SU-DHL-6 (cell line): ENCODE measurements at regions not wholly inside any gene's neighbourhood (a gene's known extent, or its start where the extent isn't known, plus 50 kb on each side); places are given as distances from the start of the nearest gene placed in this dataset.

ENCODE experiments used
- CTCF ChIP-seq: fragments of 200-600 bp; sonication (generic); IDR thresholded peaks from one replicate; pipeline ENCODE4 v1.5.1; 2017; ENCODE audit warnings: antibody characterized with exemption, mild to moderate bottlenecking, low read length, moderate library complexity; ENCODE audit not compliant: insufficient read depth, poor library complexity, severe bottlenecking
- EZH2phosphoT487 ChIP-seq: fragments of 200-600 bp; sonication (generic), shearing (Covaris generic); conservative IDR thresholded peaks from 2 replicates; pipeline ENCODE4 v1.6.1; 2018; ENCODE audit warnings: mild to moderate bottlenecking, antibody characterized with exemption, low read length, moderate library complexity, mixed read lengths

DNA sequence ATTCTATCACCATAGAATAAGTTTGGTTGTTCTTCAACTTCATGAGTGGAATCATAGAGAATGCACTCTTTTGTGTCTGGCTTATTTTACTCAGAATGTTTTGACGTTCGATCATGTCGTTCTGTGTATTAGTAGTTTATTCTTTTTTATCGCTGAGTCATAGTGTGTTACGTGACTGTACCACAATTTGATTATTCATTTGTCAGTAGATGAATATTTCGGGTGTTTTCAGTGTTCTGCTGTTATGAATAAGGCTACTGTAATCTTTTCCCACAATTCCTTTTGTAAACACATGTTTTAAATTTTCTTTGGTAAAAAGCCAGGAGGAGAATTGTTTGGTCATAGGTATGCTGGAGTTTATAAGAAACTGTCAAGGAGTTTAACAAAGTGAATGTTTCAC, 279.9 kb upstream of the B3GAT1 start:
- TF ChIP-seq CTCF (no peak), EZH2phosphoT487 (no peak)
